BLaER1 (cell line): ENCODE measurements at regions not wholly inside any gene's neighbourhood (a gene's known extent, or its start where the extent isn't known, plus 50 kb on each side); places are given as distances from the start of the nearest gene placed in this dataset.

Experiments
- H3K27ac ChIP-seq: shearing (Covaris generic); formaldehyde crosslinking; 2 replicates; pipeline ENCODE4 v1.8.1; 2022
- H3K27me3 ChIP-seq: shearing (Covaris generic); formaldehyde crosslinking; 2 replicates; pipeline ENCODE4 v1.8.1; 2022
- H3K36me3 ChIP-seq: shearing (Covaris generic); formaldehyde crosslinking; 2 replicates; pipeline ENCODE4 v1.8.1; 2022
- H3K4me1 ChIP-seq: shearing (Covaris generic); formaldehyde crosslinking; 2 replicates; pipeline ENCODE4 v1.8.1; 2022
- H3K4me2 ChIP-seq: shearing (Covaris generic); formaldehyde crosslinking; 2 replicates; pipeline ENCODE4 v1.8.1; 2022
- H3K4me3 ChIP-seq: shearing (Covaris generic); formaldehyde crosslinking; 2 replicates; pipeline ENCODE4 v1.8.1; 2022
- H3K9ac ChIP-seq: shearing (Covaris generic); formaldehyde crosslinking; 2 replicates; pipeline ENCODE4 v1.8.1; 2022
- H3K9me3 ChIP-seq: shearing (Covaris generic); formaldehyde crosslinking; 2 replicates; pipeline ENCODE4 v1.8.1; 2022
- H4K20me1 ChIP-seq: shearing (Covaris generic); formaldehyde crosslinking; 2 replicates; pipeline ENCODE4 v1.8.1; 2022
- Cebpa-rat ChIP-seq: shearing (Covaris generic); IDR thresholded peaks from 2 replicates; pipeline ENCODE4 v1.8.1; 2022

DNA sequence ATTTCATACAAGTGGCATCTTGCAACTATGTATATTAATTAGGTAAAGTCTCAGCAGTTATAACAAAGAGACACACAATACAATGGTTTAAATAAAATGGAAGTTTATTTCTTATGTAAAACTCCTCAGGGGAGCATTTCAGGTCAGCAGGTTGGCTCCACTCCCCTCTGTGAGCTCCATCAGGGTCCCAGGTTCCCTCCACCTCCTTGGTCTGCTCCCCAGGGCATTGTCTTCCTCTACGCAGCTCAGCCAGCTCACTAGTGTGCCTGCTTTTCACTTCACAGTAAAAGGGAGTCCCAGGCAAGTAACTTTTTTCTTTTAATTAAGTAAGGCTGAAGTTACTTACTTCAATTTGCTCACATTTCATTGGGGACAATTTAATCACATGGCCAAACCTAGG is 135.3 kb upstream of the FNDC3A start:
- H3K27me3 ChIP-seq: no peaks in the 10 kb centered on the region
- H3K4me3 ChIP-seq: no peak overlapping the region
- H3K9ac ChIP-seq: no peak overlapping the region
- no peaks in the 10 kb centered on the region for H3K36me3 ChIP-seq
- no peak overlapping the region for H3K27ac ChIP-seq
- H3K9me3 ChIP-seq: no peaks in the 10 kb centered on the region
- no peaks in the 10 kb centered on the region for H3K4me1 ChIP-seq
- H3K4me2 ChIP-seq: no peak overlapping the region
- H4K20me1 ChIP-seq: no peaks in the 10 kb centered on the region
- no peak for TF ChIP-seq Cebpa-rat

DNA sequence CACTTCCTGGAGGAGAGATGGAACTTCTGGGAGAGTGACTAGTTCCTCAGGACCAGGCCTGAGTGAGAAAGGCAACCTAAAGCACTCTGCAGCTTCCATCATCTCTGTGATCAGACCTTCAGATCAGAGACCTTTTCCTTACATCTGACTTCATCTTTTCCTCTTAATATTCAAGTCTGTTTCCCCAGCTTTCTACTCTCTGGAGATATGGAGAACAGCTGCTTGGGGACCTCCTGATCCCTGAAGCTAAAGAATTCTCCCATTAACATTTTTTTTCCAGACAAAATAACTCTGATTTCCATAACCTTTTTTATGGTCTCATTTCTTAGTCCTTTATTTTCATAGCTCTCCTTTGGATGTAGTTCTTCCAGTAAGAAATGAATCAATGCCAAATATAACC is 133.4 kb upstream of the FNDC3A start:
- Histone ChIP-seq H3K9ac (no peak overlapping the region), H3K4me1 (no peaks in the 10 kb centered on the region), H3K27ac (no peak overlapping the region), H3K4me3 (no peak overlapping the region), H3K36me3 (no peaks in the 10 kb centered on the region), H3K27me3 (no peaks in the 10 kb centered on the region), H4K20me1 (no peaks in the 10 kb centered on the region), H3K9me3 (no peaks in the 10 kb centered on the region), H3K4me2 (no peak overlapping the region)
- no peak for TF ChIP-seq Cebpa-rat

DNA sequence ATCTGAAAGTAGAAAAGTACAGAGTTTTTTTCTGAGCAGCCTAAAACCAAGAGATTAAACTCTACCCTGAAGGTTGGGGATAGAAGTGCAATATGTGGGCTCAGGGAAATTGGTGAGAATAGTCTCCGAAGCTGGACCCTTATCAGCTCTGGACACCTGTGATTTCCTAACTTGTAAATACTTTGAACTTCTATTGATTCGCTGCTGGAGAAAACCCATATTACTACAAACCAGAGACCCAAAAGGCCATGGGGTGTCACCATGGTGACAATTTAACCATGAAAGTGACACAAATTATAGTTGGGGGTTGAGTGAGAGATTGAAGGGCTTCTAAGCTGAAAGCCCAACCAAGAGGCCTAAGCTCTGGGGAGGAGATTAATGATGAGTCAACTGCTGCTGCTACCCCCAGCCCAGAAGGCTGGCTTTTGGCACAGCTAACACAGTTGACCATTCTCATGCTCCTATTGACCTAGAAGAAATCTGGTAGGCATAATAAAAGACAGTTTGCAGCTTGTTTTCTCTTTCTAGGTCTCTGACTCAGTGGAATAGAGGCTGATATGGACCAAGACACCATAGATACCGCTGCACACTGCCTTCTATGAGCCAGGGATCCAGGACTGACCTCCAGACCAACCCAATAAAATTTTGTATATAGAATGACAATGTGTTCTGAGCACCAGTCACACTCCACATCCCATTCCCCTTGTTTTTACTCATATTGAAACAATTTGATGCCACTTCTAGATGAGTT is 131.9 kb upstream of the FNDC3A start:
- Histone ChIP-seq H3K27me3 (no peaks in the 10 kb centered on the region), H3K27ac (no peak overlapping the region), H3K4me3 (no peak overlapping the region), H3K4me1 (no peaks in the 10 kb centered on the region), H4K20me1 (no peaks in the 10 kb centered on the region), H3K36me3 (no peaks in the 10 kb centered on the region), H3K9me3 (no peaks in the 10 kb centered on the region), H3K9ac (no peak overlapping the region), H3K4me2 (no peak overlapping the region)
- no peak for TF ChIP-seq Cebpa-rat

DNA sequence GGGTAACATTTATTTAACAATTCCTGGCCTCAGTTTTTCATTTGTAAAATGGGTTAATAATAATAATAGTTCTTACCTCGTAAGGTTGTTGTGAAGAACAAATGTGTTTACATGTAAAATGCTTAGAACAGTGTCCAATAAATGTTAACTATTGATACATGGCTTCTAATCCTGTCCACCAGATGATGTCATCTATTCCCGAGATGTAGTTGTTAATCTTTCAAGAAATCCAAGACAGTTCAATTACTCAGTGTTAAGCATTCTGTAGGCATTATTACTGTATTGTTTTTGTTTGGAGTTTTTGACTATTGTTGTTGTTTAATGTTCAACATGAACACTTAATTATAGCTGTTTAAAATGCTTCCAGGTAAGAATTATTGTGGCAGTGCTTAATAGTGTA is 131.0 kb upstream of the FNDC3A start:
- H3K4me3 ChIP-seq: no peak overlapping the region
- no peaks in the 10 kb centered on the region for H3K4me1 ChIP-seq
- no peak for TF ChIP-seq Cebpa-rat
- H3K36me3 ChIP-seq: no peaks in the 10 kb centered on the region
- H3K9ac ChIP-seq: no peak overlapping the region
- no peak overlapping the region for H3K4me2 ChIP-seq
- H4K20me1 ChIP-seq: no peaks in the 10 kb centered on the region
- no peaks in the 10 kb centered on the region for H3K27me3 ChIP-seq
- H3K27ac ChIP-seq: no peak overlapping the region
- H3K9me3 ChIP-seq: no peaks in the 10 kb centered on the region

DNA sequence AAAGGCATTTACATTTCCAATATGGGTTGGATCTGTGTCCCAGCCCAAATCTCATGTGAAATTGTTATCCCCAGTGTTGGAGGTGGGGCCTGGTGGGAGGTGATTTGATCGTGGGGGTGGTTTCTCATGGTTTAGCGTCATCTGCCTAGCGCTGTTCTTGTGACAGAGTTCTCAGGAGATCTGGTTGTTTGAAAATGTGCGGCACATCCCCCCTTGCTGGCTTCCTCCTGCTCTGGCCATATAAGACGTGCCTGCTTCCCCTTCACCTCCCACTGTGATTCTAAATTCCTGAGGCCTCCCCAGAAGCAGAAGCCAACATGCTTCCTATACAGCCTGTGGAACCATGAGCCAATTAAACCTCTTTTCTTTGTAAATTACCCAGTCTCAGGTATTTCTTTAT is 126.2 kb upstream of the FNDC3A start:
- Histone ChIP-seq H3K9ac (no peak overlapping the region), H3K4me2 (no peak overlapping the region)
- no peak for TF ChIP-seq Cebpa-rat

DNA sequence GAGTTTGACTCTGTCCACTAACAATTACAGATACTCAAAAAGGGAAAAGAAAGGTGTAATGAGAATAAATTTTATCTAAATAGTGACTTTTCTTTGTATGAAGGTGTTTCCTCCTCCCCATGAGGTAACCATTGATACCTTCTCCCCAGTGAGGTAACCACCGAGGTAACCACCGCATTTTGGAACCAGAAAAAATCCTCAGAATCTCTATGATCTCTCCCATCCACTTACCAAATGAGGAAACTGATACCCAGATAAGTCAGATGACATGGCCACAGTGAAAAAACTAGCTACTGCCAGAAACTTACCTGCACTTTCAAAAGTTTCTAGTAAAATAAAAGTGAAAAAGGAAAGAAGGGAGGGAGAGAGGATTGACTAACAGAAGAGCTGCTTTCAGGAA is 124.0 kb upstream of the FNDC3A start:
- no peak overlapping the region for H3K27ac ChIP-seq
- peaks cover 12% of the 10 kb centered on the region for H3K4me1 ChIP-seq
- H3K36me3 ChIP-seq: no peaks in the 10 kb centered on the region
- H3K9ac ChIP-seq: no peak overlapping the region
- no peak overlapping the region for H3K4me3 ChIP-seq
- no peaks in the 10 kb centered on the region for H4K20me1 ChIP-seq
- H3K9me3 ChIP-seq: no peaks in the 10 kb centered on the region
- TF ChIP-seq Cebpa-rat: no peak
- H3K4me2 ChIP-seq: no peak overlapping the region
- H3K27me3 ChIP-seq: no peaks in the 10 kb centered on the region

More for the DNA sequence above, 126.2 kb upstream of the FNDC3A start:
- no peak overlapping the region for H3K4me3 ChIP-seq
- peaks cover 12% of the 10 kb centered on the region for H3K4me1 ChIP-seq
- H3K9me3 ChIP-seq: no peaks in the 10 kb centered on the region
- H3K27ac ChIP-seq: no peak overlapping the region
- H3K27me3 ChIP-seq: no peaks in the 10 kb centered on the region
- H4K20me1 ChIP-seq: no peaks in the 10 kb centered on the region
- no peaks in the 10 kb centered on the region for H3K36me3 ChIP-seq

DNA sequence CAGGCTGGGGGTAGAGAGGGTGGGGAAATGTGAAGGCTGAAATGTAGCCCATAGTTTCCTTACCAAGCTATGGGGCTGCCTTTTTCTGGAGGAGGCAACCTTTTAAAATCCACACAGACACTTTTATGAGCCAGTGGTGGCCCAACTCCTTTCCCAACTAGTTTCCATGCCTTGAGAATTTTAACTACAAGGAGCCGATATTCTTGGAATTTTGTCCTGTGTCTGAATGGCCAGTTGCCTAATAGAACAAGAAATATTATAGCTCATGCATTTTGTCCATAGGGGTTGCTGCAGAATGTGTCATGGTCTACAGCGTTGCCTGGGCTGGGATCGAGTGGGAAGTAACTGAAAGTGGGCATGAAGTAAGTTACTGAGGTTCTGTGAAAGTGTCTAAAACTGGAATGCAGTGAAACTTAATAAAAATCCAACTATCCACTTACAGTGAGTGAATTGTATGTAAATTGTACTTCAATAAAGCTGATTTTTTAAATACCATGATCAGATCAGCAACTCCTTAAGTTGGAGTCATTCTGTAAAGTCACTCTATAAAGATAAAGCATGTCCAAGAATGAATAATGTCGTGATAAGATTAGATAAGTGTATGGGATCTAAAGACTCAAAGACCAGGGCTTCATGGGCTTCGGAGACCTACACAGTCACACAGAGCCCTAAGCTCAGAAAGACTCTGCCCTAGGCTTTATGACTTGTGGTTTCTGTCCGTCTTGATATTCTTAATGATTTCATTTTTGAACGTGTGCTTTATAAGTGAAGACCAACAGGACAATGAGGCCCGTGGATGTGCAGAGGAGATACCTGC is 122.6 kb upstream of the FNDC3A start:
- Histone ChIP-seq H3K27ac (no peak overlapping the region), H3K4me3 (no peak overlapping the region), H3K27me3 (no peaks in the 10 kb centered on the region), H3K9ac (no peak overlapping the region), H3K4me1 (peaks cover 12% of the 10 kb centered on the region), H4K20me1 (no peaks in the 10 kb centered on the region), H3K4me2 (peak overlapping the region; percentile 54), H3K36me3 (no peaks in the 10 kb centered on the region), H3K9me3 (no peaks in the 10 kb centered on the region)
- TF ChIP-seq Cebpa-rat: no peak

DNA sequence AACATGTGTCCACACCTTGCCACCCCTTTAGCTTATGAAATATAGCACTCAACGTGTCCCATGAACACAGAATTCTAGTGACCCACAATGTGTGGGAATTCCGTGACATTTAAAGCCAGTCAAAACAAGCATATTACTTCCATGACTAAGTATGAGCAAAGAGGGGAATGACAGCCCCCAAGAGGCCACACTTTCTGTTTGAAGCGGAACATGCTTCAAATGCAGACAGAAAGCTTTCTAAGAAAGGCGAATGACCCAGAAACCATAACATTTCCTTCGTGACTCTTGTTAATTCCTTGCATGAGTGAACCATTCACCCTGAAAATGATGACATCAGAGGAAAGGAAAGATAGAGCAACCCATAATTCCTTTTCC is 122.0 kb upstream of the FNDC3A start:
- H3K36me3 ChIP-seq: no peaks in the 10 kb centered on the region
- peak overlapping the region; percentile 54 for H3K4me2 ChIP-seq

DNA sequence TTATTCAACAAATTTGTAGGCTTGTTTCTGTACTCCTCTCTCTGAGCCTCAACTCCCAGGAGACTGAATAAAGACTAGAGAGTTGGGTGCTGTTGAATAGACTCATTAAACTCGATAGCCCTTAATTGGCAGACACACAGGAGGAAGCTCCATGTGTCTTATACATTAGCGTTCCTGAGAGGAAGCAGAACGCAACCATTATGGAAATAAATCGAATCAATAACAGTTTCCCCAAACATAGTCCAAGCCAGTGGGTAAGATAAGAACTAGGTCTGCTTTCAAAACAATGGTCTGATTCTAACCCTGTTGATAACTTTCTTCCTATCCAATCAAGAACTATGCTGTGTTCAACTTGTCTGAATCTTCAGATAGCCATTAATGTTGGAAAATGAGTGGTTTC is 118.1 kb upstream of the FNDC3A start:
- H3K4me3 ChIP-seq: no peak overlapping the region
- no peak overlapping the region for H3K27ac ChIP-seq
- no peak for TF ChIP-seq Cebpa-rat
- H3K4me2 ChIP-seq: no peak overlapping the region
- H3K9ac ChIP-seq: no peak overlapping the region
- no peaks in the 10 kb centered on the region for H4K20me1 ChIP-seq
- peaks cover 20% of the 10 kb centered on the region for H3K4me1 ChIP-seq
- no peaks in the 10 kb centered on the region for H3K27me3 ChIP-seq
- H3K9me3 ChIP-seq: no peaks in the 10 kb centered on the region
- H3K36me3 ChIP-seq: no peaks in the 10 kb centered on the region

More for the DNA sequence above, 122.0 kb upstream of the FNDC3A start:
- Histone ChIP-seq H3K9me3 (no peaks in the 10 kb centered on the region), H3K27me3 (no peaks in the 10 kb centered on the region), H3K9ac (no peak overlapping the region), H3K27ac (no peak overlapping the region), H3K4me3 (no peak overlapping the region), H4K20me1 (no peaks in the 10 kb centered on the region), H3K4me1 (peaks cover 12% of the 10 kb centered on the region)
- TF ChIP-seq Cebpa-rat: no peak

DNA sequence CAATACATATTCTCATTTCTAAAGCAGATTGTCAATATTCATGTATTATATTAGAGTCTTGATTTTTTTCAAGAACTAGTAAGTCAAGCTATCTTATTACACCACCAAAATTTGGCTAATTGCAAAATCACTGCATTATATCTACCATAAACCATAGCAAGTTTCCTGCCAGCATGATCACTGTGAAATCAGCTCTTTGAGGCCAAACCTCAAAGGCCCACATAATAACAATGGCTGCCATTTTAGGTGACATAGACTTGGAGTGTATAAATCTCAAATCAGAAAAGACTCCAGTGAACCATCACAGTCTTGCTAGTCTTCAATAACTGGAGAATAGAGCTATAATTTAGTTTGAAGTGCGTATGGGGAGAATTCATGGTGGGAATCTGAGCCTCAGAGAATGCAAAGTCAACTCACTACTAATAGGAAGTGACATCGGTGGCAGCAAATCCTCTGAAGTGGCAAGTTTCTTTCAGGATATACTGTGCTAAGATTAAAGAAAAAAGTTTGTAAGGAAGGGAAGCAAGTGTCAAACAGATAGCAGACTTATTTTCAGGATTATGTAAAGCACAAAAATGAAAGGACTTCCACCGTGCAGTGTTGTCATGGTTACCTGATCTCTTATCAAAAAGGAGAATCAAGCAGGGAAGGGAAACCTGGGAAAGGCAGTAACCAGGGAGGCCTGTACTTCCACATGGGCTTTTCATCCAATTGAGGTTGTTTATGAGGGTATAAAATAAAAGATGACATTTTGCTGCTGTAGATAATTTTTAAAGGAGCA is 117.4 kb upstream of the FNDC3A start:
- Histone ChIP-seq H3K4me1 (peaks cover 17% of the 10 kb centered on the region), H3K4me3 (no peak overlapping the region), H3K36me3 (no peaks in the 10 kb centered on the region), H3K4me2 (no peak overlapping the region), H4K20me1 (no peaks in the 10 kb centered on the region), H3K27ac (no peak overlapping the region), H3K9me3 (no peaks in the 10 kb centered on the region), H3K9ac (no peak overlapping the region), H3K27me3 (no peaks in the 10 kb centered on the region)
- TF ChIP-seq Cebpa-rat: no peak
